ENCODE measurements at regions not wholly inside any gene's neighbourhood (a gene's known extent, or its start where the extent isn't known, plus 50 kb on each side); places are given as distances from the start of the nearest gene placed in this dataset.

DNA sequence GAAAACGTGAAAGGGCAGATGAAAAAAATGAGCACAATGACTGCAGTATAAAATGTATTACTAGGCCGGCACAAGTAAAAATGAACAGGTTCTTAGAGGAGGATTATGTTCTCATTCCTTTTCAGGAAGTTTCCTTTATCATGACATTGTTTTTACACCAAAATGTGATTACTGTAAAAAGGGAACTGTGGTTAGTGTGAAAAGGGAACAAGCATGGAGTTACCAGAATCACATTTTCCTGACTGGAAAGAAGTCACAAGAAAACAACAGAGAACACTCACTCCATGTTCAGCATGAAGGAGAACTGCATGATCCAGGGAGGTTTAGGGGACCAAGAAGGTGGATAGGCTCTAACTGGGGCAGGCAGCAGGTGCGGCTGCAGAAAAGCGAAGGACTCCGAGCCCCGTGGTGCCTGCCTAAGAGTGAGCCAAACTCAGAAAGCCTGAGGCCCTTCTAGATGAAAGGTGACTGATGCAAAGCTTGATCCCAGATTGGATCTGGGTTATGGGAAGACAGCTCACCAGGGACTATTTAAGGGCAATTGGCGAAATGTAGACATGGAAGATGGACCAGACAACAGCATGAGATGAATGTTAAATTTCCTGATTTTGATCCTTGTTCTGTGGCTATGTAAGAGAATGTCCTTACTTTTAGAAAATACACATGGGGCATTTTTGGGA, 77.3 kb downstream of the CCR1 start:
- H3K27ac ChIP-seq: no peak overlapping the region
- DNase-seq: no peak
- H3K4me1 ChIP-seq: no peaks in the 10 kb centered on the region
- no peaks in the 10 kb centered on the region for H3K36me3 ChIP-seq
- H3K4me3 ChIP-seq: no peak overlapping the region
- H3K27me3 ChIP-seq: no peaks in the 10 kb centered on the region
- no peaks in the 10 kb centered on the region for H3K9me3 ChIP-seq
- intact Hi-C loops (cut with DNase I; ENCODE audit: low total_unique reads): no loop called here
- TF ChIP-seq POLR2A (IDR thresholded peaks at IDR 0.05): no peak
- TF ChIP-seq, protein P1, sequence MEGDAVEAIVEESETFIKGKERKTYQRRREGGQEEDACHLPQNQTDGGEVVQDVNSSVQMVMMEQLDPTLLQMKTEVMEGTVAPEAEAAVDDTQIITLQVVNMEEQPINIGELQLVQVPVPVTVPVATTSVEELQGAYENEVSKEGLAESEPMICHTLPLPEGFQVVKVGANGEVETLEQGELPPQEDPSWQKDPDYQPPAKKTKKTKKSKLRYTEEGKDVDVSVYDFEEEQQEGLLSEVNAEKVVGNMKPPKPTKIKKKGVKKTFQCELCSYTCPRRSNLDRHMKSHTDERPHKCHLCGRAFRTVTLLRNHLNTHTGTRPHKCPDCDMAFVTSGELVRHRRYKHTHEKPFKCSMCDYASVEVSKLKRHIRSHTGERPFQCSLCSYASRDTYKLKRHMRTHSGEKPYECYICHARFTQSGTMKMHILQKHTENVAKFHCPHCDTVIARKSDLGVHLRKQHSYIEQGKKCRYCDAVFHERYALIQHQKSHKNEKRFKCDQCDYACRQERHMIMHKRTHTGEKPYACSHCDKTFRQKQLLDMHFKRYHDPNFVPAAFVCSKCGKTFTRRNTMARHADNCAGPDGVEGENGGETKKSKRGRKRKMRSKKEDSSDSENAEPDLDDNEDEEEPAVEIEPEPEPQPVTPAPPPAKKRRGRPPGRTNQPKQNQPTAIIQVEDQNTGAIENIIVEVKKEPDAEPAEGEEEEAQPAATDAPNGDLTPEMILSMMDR (IDR thresholded peaks at IDR 0.05): no peak

DNA sequence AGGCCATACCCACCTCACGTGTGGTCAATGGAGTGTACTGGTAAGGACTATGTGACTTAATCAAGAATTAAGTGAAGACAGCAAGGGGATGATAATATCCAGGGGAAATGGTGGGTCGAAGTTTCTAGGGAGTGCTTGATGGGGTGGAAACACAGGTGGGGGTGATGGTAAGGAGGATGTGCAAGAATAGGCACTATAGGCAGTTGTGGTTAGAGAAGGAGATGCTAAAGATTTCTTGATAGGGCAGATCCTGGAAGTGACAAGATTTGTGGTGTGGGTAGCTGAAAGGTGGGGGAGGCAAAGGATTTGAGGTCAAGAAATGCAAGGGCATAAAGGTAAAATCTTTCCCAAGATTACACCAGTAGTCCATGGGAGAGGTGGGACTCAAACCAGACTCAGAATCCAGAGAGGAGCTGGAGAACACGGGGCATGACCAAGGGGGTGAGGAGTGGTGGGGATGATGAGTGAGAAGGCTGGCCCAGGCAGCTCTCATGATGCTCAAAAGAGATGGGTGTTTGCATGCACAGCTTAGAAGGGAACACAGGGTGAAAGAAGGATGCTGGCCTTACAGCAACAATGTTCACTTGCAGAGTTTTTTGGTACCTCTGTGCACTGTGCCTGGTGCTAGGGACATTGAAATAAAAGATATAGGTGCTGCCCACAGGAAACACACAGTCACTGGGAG, 78.4 kb downstream of the CCR1 start:
- Histone ChIP-seq H3K4me3 (no peak overlapping the region), H3K27me3 (no peaks in the 10 kb centered on the region), H3K9me3 (no peaks in the 10 kb centered on the region), H3K27ac (no peak overlapping the region), H3K4me1 (no peaks in the 10 kb centered on the region), H3K36me3 (no peaks in the 10 kb centered on the region)
- no peak for DNase-seq
- no peak for TF ChIP-seq POLR2A (IDR thresholded peaks at IDR 0.05)
- TF ChIP-seq, protein P1 (IDR thresholded peaks at IDR 0.05): no peak
- intact Hi-C loops (cut with DNase I; ENCODE audit: low total_unique reads): no loop called here

DNA sequence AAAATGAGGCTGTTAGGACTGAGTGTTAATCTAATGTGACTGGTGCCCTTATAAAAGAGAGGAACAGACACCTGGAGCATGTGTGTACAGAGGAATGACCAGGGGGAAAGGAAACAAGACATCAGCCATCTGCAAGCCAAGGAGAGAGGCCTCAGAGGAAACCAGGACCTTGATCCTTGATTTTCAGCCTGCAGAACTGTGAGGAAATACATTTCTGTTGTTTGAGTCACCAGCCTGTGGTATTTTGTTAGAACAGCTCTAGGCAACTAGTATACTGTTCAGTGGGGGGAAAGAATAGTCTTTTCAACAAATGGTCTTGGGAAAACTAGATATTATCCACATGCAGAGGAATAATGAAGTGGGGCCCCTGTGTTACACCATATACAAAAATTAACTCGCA, 80.6 kb downstream of the CCR1 start:
- no peak overlapping the region for H3K27ac ChIP-seq
- H3K27me3 ChIP-seq: no peaks in the 10 kb centered on the region
- TF ChIP-seq, protein P1 (IDR thresholded peaks at IDR 0.05): no peak
- TF ChIP-seq POLR2A (IDR thresholded peaks at IDR 0.05): no peak
- H3K36me3 ChIP-seq: no peaks in the 10 kb centered on the region
- no peak overlapping the region for H3K4me3 ChIP-seq
- H3K9me3 ChIP-seq: no peaks in the 10 kb centered on the region
- H3K4me1 ChIP-seq: no peaks in the 10 kb centered on the region
- no peak for DNase-seq
- intact Hi-C loops (cut with DNase I; ENCODE audit: low total_unique reads): no loop called here

DNA sequence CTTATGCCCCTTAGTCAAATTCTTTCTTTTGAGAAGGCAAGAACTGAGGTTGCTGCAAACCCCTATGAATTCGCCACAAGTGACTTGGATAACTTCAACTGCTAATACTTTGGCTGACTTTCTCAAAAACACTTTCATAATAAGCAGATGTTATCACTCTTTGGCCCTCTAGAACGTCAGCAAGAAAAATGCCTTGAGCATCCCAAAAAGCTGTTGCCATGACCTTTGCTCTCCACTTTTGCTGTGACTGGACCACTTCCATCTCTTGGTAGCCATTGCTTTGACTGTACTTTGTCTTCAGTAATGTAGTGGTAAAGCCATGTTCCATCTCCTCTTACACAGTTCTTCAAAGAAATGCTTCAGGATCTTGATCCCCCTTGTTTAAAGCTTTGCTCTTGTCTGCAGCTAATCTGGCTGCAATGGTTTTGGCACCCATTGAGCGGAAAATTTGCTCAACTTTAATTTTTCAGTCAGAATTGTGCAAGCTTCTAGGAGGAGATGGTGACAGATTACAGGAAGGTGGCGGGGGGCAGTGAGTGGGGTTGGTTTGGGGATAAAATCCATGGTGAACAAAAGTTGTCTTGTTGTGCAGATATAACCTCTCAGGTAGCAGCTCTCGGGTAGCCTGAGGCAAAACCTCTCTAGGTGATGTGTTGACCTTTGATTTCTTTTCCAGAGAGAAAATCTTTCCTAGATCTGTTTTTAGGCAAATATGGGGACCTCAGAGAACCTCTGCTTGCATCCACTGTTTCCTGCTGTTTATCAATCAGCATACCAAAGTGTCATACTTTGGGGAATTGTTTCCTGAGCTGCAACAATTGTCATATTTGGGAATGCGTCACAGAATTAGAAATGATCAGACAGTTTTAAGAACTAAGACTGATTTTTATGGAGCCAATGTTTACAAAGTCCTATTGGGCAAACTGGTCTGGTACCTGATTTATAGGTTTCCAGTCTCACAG, 83.6 kb downstream of the CCR1 start:
- peak overlapping the region in 1 of 2 donors; percentile 28 for H3K27ac ChIP-seq
- TF ChIP-seq POLR2A (IDR thresholded peaks at IDR 0.05): no peak
- TF ChIP-seq, protein P1 (IDR thresholded peaks at IDR 0.05): no peak
- H3K9me3 ChIP-seq: no peaks in the 10 kb centered on the region
- H3K27me3 ChIP-seq: no peaks in the 10 kb centered on the region
- H3K4me3 ChIP-seq: no peak overlapping the region
- H3K36me3 ChIP-seq: no peaks in the 10 kb centered on the region
- no peaks in the 10 kb centered on the region for H3K4me1 ChIP-seq
- peak; percentile 43 to 50 for DNase-seq
- intact Hi-C loops (cut with DNase I; ENCODE audit: low total_unique reads): no loop called here

Data from uterus (tissue), 3 donors.